A204.1 (cell line): ENCODE measurements at regions not wholly inside any gene's neighbourhood (a gene's known extent, or its start where the extent isn't known, plus 50 kb on each side); places are given as distances from the start of the nearest gene placed in this dataset.

Experiments
- FAIRE-seq: peaks from 2 replicates; lab custom pipeline; 2012; peaks lifted over from hg19 to GRCh38; lab: Jason Lieb, UNC

DNA sequence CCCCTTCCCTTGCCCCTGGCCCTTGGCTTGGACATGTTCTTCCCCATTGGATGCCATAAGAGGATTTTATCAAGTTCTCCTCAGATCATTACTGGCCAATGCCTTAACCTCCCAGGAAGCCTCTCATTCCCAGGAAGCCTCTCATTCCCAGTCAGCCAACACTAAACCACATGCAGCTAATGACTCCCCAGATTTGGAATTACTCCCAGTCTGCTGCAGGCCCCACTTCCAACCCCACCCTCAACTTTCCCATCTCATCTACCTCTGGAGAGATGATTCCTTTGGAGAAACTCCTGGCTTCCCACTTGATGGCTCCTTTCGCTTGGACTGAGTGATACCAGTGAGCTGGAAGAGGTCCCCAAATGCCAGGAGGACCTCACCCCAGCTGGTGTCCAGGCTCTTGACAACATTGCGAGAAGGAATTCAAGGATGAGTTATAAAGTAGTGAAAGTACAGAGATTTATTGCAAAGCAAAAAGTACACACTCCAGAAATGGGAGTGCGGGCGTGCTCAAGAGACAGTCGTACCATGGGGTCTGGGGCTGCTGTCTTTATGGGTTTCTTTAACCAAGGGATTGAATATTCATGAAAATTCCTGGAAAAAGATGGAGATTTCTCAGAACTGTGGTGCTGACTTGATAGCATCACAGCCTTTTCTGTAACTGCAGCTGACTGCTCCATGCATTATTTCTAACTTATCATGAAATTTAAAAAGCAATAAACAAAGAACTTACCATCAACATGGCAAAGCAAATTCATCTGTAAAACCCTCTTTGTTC lies 117.2 kb upstream of the ADCY1 start:
- FAIRE-seq: no peak

GRCh38 chr7:45457591-45457990 lies 116.6 kb upstream of the ADCY1 start:
- FAIRE-seq: no peak

GRCh38 chr7:45459476-45459875 lies 114.7 kb upstream of the ADCY1 start:
- FAIRE-seq: no peak

- FAIRE-seq: no peak
Measured at GRCh38 chr7:45460379-45460778, 113.8 kb upstream of the ADCY1 start.

- no peak for FAIRE-seq
Measured at GRCh38 chr7:45461026-45461425, 113.1 kb upstream of the ADCY1 start.

DNA sequence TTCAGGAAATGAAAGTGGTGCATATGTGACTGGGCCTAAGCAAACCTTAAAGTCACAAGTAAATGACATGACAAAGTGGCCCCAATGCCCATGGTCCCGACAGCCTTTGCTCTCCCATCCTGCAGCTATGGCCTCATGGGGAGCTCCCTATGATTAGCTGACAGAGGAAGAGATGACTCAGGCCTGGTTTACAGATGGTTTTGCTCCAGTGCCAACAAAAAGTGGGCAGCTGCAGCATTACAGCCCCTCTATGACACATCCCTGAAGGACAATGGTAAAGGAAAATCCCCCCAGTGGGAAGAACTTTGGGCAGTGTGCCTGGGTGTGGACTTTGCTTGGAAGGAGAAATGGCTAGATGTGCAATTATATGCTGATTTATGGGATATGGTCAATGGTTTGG lies 105.1 kb upstream of the ADCY1 start:
- FAIRE-seq: no peak

DNA sequence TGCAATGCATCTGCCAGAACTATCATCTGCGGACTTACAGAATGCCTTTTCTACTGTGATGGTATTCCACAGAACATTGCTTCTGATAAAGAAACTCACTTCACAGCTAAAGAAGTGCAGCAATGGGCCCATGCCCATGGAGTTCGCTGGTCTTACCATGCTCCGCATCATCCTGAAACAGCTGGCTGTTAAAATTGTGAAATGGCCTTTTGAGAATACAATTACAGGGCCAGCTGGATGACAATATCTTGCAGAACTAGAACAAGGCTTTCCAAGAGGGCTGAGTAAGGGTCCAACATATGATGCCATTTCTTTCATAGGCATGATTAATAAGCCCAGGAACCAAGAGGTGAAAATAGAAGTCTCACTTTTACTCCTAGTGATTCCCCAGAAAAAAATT lies 104.1 kb upstream of the ADCY1 start:
- FAIRE-seq: no peak

DNA sequence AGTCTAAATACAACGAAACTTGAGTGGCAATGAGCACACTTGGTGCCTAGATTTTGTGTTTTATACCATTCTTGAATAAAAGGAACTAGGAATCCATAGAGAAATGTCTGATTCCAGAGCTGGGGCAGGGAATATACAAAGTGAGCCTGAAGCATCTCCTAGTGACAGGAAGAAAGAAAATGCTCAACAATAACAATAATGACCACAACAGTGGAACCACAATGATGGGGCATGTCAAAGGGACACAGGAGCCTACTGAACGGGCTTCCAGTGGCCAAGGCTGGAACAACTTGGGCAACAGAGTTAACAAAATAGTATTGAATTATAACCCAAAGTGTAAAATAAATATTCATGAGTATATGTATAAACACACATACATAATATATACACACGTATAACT lies 94.4 kb upstream of the ADCY1 start:
- no peak for FAIRE-seq

DNA sequence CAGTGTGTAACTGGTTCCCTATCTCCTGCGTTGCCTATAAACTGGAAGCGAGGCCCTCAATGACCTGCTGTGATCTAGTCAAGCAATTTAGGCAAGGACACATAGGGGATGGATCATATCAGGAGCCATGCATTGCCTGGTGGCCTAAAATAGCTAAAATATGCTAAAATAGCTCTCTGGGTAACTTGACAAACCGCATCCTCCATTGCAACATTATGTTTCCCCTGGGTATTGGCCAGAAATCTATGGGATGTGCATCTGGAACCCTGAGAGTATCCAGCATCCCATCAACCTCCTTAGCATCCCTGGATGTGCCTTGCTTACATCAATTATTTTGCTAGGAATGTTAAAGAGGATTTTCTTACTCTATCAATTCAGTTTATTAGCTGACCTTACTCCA lies 91.7 kb upstream of the ADCY1 start:
- FAIRE-seq: no peak

DNA sequence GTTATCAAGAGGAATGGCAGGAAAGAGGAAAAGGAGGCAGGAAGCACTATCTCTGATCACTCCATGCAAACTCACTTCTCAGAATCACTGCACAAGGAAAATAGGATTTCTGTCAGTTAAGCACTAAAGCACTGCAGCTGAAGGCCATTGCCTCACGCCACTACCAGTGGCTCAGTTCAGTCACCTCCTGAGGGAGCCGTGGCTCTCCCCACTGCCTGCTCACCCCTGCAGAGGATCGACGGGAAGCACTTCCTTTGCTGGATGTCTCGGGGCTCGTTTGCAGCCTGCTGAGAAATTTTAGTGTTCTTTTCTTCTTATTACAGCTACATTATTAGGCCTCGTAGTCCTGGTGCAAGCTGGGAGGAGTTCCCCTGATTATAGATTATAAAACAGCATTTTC lies 90.1 kb upstream of the ADCY1 start:
- no peak for FAIRE-seq

- no peak for FAIRE-seq
Measured at GRCh38 chr7:45486575-45486974, 87.6 kb upstream of the ADCY1 start.

DNA sequence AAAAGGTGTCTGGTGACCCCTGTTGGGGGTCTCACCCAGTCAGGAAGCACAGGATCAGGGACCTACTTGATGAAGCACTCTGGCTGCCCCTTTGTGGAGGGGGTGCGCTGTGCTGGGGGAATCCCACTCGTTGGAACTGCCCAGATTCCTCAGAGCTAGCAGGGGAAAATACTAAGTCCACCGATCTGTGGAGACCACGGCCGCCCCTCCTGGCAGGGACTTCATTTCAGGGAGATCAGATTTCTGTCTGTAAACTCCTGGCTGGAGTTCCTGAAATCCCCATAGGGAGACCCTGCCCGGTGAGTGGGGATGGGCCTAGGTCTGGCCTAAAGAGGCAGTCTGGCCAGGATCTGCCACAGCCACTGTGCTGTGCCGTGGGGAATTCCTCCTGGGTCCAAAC lies 79.3 kb upstream of the ADCY1 start:
- FAIRE-seq: no peak

GRCh38 chr7:45495618-45496017 lies 78.5 kb upstream of the ADCY1 start:
- no peak for FAIRE-seq

DNA sequence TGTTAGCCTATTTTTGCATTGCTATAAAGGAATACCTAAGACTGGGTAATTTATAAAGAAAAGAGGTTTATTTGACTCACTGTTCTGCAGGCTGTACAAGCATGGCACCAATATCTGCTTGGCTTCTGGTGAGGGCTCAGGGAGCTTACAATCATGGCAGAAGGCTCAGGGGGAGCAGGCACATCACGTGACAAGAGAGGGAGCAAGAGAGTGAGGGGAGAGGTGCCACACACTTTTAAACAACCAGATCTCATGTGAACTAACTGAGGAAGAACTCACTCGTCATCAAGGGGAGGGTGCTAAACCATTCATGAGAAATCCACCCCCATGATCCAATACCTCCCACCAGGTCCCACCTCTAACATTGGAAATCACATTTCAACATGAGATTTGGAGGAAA lies 73.9 kb upstream of the ADCY1 start:
- no peak for FAIRE-seq

- no peak for FAIRE-seq
Measured at GRCh38 chr7:45501791-45502190, 72.4 kb upstream of the ADCY1 start.

GRCh38 chr7:45506059-45506458 lies 68.1 kb upstream of the ADCY1 start:
- FAIRE-seq: no peak

DNA sequence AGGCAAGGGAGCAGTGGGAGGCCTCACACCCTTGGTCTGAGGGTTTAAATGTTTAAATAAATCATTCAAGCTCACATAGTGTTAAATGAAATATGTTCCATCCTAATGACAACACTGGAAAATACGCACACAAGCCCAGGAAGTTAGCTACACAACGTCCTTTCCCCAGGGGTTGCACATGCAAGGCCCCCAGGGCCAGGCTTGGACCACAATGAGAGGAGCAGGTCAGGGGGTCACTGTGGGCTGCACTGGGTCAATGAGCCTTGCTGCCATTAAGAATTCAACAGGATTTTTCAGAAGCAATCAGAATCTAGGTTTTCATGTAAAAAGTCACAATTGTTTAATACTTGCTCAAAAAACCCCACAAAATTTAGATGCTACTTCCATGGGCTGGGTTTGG lies 64.9 kb upstream of the ADCY1 start:
- FAIRE-seq: no peak

DNA sequence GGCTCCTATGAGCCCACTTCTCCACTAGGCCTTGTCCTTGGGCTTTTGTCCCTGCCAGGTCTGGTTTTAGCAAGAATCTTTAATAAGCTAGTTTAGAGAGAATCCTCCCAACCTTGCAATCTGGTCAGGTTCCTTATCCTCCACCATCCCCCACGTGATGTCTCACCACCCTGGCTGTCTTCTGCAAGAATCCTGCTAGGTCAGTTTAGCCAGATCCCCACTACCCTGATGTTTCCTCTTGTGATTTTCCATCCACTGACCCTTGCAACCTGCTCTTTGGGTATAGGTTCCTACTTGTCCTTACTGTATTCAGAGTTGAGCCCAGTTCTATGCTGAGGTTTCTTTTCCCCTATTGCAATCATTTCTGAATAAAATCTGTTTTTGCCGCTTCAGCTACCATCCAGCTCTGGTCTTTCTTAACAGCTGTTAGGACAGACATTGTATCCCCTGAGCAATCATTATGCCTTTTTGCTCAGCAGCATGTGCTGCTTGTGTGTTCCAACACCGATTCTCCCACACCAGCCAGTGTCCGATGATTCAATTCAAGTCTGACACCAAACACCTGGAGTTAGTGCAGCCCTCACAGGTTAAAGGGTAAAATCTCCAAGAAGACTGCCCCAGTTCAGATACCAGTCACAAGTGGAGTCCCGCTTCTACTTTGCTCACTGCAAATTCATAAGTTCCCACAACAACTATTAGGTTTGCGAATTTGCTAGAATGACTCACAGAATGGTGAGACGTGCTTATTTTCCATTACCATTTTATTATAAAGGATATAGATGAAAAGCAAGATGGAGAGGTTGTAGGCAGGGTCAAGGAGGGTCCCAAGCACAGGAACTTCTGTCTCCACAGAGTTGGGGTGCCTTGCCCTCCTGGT lies 62.2 kb upstream of the ADCY1 start:
- no peak for FAIRE-seq

- no peak for FAIRE-seq
Measured at GRCh38 chr7:45514944-45515343, 59.2 kb upstream of the ADCY1 start.

GRCh38 chr7:45515346-45515745 lies 58.8 kb upstream of the ADCY1 start:
- FAIRE-seq: no peak
